ENCODE measurements at regions not wholly inside any gene's neighbourhood (a gene's known extent, or its start where the extent isn't known, plus 50 kb on each side); places are given as distances from the start of the nearest gene placed in this dataset.
"Not testable (repeated sequence)": the region's sequence is repeated elsewhere in the genome, so short reads cannot be mapped to it uniquely, and the experiment has no call there.

GRCh38 chr7:27418541-27418940 is 175.9 kb downstream of the EVX1 start:
- DNase-seq (ENCODE audit: low read depth), result no peak

- no peak for DNase-seq (ENCODE audit: low read depth)
These were observed 177.1 kb downstream of the EVX1 start for GRCh38 chr7:27419581-27420177.

GRCh38 chr7:27420702-27421101 is 178.1 kb downstream of the EVX1 start:
- no peak for DNase-seq (ENCODE audit: low read depth)

- no peak for DNase-seq (ENCODE audit: low read depth)
These were observed 180.7 kb downstream of the EVX1 start for GRCh38 chr7:27423290-27423689.

GRCh38 chr7:27423821-27424220 is 181.2 kb downstream of the EVX1 start:
- DNase-seq (ENCODE audit: low read depth), result no peak

GRCh38 chr7:27424231-27424630 is 181.6 kb downstream of the EVX1 start:
- no peak for DNase-seq (ENCODE audit: low read depth)

DNA sequence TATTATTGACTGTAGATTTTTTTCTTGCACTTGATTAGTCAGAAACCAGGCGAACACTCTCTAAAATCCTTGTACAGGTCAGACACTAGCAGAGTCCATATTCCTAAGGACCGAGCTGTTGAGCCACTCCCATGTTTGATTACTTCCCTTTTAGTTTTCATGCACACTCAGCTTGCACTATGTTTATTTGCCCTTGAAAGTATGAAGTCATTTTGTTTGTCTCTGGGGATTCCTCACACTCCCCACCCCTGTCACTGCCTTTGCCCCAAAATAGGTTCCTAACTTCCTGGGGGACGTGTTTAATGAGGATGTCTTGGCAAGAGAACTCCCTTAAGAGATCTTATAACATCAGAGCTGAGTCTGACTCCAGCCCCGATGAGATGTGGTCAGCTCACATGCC is 182.1 kb downstream of the EVX1 start:
- no peak for DNase-seq (ENCODE audit: low read depth)

- no peak for DNase-seq (ENCODE audit: low read depth)
These were observed 184.8 kb downstream of the EVX1 start for GRCh38 chr7:27427416-27427815.

- DNase-seq (ENCODE audit: low read depth), result no peak
These were observed 187.5 kb downstream of the EVX1 start for GRCh38 chr7:27430105-27430504.

DNA sequence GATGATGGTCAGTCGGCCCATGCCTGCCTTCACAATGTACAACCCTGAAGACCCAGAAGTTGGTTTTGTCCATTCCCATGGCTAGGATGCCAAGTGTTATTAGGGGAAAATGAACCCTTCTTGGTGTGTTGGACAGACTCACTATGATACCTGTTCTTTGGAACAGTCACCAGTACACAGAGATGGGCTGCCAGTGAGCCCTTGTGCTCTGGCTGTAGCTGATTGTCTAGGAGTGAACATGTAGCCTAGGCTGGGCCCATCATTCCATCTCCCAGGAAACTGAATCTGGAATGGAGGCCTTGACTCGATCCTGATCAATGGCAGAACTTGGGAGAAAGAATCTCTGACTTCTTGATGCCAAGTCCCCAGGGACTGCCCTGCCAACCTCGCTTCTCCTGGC is 188.9 kb downstream of the EVX1 start:
- no peak for DNase-seq (ENCODE audit: low read depth)

DNA sequence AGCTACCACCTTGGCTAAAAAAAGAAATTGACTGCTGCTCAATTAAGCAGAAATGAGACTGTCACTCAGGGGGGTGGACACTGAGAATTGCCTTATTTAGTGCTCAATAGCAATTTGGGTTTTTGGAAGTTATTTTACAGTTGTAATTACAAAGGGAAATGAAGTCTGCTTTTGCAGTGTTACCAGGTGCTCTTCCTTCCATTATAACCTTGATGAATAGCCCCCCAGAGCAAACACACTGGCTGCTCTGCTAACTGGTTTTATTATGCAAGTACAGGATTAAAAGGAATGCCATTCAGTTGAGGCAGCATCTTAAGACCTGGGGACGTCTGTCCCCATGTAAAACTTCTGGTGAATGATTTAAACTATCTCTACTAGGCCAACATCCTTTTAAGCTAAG is 191.0 kb downstream of the EVX1 start:
- no peak for DNase-seq (ENCODE audit: low read depth)

DNA sequence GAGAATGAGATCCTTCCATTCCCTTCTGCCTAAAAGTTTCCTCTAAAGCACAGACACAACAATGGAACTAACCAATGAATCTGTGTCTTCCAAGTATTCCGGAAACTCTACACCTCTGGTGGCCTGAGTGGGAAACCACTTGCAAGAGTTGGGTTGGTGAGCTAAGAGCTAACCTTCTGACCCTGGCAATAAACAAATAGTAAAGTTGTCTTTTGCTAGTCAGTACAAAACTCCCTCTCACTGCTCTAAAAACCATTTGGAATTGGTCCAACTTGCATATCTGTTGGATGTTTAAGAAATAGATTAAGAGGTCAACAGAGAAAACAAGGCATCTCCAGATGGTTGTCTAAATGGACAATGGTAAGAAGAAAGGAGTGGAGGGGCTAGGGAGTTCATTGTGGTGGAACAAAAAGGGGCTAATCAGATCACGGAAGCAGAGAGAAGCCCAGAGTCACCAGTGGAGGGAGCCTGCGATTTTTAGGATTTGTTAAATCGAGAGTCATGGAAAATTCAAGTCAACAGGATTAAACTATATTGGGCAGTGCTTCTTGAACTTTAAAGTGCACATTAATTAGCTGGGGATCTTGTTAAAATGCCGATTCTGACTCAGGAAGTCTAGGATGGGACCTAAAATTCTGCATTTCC is 192.3 kb downstream of the EVX1 start:
- no peak for DNase-seq (ENCODE audit: low read depth)

DNA sequence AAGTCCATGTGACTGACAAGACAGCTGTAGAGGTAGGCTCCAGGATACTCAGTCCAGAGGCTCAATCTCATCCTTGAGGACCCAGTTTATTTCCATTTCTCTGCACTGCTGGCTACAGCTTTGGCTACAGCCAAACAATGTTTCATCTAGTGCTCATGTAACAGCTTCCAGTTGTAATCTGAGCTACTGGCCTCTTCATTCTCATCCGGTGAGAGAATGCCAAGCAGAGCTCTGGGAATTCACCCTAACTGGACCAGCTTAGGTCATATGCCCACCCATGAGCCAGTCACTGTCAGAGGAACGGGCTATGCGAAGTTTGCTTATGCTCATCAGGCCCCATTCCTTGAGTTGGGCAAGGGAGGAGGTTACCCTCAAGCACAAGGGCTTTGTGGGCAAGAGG is 192.9 kb downstream of the EVX1 start:
- DNase-seq (ENCODE audit: low read depth), result no peak

GRCh38 chr7:27438881-27439589 is 196.4 kb downstream of the EVX1 start:
- DNase-seq (ENCODE audit: low read depth), result no peak

- DNase-seq (ENCODE audit: low read depth), result peak; percentile 51
These were observed 199.9 kb downstream of the EVX1 start for GRCh38 chr7:27442455-27442854.

DNA sequence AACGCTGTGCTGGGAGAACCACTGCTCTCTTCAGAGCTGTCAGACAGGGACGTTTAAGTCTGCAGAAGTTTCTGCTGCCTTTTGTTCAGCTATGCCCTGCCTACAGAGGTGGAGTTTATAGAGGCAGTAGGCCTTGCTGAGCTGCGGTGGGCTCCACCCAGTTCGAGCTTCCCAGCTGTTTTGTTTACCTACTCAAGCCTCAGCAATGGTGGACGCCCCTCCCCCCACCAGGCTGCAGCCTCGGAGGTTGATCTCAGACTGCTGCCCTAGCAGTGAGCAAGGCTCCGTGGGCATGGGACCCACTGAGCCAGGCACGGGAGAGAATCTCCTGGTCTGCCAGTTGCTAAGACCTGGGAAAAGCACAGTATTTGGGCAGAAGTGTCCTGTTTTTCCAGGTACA is 206.4 kb downstream of the EVX1 start:
- DNase-seq (ENCODE audit: low read depth), result not testable (repeated sequence)

DNA sequence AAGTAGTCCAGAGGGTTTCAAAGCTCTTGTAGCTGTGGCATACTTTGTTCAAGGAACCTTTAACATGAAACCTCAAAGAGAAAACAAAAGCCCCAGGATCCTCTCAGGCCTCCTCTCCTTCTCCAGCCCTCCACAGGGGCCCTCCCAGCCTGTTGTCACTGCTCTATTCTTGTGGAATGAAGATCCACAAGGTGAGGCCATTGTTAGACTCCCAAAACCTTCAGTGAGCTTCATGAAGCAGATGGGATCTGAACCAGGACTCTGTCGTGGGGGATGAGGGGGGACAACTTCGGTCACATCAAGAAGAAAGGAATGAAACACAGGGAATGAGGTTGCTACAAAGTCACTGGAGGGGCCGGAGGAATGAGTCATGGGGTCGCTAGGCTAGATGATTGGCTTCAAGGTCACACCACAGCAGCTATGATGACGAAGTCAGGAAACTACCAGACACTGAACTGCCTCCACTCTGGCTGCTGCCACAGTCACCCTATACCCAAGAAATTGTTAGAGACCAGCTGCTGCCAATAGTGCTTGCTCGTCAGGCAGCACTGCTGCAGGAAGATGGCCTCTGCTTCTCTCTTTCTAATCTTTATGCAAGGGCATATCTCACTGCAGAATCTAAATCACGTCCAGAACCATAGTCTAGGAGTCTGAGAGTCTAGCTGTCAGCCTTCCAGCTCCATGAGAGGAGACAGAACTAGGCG is 208.8 kb downstream of the HIBADH start:
- peak; percentile 41 for DNase-seq (ENCODE audit: low read depth)

- DNase-seq (ENCODE audit: low read depth), result not testable (repeated sequence)
These were observed 205.6 kb downstream of the HIBADH start for GRCh38 chr7:27457120-27457519.

- DNase-seq (ENCODE audit: low read depth), result not testable (repeated sequence)
These were observed 204.8 kb downstream of the HIBADH start for GRCh38 chr7:27457603-27458565.

DNA sequence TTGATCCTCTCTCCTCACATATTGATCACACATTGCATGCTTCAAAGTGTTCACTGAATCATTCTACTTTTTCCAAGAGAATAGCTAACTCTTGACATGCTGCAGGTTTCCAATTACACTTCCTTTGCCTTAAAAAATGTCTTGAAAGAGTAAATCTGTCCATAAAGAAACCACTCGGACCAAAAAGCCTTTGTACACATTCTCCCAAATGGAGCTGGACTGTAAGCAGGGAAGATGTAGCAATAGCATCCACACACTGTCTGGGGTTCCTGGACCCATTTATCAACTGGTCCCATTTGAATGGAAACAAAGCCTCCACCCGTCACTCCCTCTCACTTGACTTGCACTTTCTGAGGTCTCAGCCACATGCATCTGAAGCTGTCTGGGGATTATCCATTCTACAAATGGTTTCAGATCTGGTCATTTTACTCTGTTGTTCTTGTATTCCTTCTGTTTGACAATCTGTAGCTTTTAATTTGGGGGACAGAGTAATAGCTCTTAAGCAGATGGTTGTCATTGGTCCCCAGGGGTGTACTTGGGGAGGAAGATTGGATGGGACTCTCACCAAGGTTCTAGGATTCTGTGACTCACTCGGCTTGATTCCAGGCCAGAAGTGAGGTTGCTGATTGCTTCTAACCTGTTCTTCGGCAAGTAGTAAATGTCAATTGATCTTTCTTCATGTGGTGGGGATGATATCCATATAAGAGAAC is 203.5 kb downstream of the HIBADH start:
- no peak for DNase-seq (ENCODE audit: low read depth)

DNA sequence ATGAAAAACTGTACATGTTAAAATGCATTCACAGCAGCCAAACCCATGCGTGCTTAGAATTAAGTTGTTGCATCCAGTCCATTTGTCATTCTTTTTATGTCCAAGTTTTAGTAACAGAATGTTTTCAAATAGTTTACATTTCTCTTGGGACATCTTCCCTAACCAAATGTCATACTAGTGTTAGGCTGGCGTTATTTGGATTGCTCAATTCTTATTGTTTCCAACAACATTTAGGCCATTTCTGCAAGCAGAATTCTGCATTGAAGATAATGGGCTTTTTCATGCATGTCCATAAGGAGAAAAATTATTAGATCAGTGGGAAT is 203.0 kb downstream of the HIBADH start:
- DNase-seq (ENCODE audit: low read depth), result no peak
